NCI-H446 (cell line): ENCODE measurements at regions not wholly inside any gene's neighbourhood (a gene's known extent, or its start where the extent isn't known, plus 50 kb on each side); places are given as distances from the start of the nearest gene placed in this dataset.

Experiments
- DNase-seq, 2 experiments: peaks; one replicate each; lab custom pipeline; 2025; lab: John Stamatoyannopoulos, UW

DNA sequence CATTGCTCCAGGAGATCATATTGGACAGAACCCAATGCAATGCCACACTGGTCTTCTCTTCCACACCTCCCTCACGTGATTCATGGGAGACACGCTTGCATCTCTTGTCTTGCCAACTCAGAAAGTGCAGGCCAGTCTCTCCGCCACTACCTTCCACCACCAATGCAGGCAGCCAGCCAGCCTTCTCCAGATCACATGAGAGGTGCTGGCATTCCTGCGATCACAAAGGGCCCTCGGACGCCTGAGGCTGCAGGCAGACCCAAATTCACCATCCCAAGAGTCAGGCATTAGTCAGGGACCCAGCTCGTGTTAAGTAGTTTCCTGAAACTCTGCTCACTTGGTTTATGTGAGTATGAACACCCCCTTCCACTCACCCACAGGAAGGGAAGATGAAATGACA lies 437.0 kb upstream of the ETAA1 start:
- DNase-seq = no peak

DNA sequence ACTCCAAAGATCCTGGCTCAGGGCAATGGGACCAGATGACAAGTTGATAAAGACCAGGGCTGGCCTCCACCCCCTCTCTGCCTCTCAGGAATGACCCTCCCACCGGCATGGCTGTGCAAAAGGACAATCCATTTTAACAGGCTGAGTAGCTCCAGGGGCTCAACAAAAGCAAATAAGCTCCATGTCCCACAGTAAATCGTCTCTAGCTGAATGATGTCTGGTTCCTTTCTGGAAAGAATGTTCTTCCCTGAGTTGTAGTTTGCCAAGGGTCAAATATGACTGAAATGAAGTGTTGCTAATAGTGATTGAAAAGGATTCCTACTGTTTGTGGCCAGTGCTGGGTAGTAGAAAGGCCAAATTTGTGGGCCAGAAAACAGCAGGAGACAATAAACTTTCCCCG lies 434.4 kb upstream of the ETAA1 start:
- no peak for DNase-seq

DNA sequence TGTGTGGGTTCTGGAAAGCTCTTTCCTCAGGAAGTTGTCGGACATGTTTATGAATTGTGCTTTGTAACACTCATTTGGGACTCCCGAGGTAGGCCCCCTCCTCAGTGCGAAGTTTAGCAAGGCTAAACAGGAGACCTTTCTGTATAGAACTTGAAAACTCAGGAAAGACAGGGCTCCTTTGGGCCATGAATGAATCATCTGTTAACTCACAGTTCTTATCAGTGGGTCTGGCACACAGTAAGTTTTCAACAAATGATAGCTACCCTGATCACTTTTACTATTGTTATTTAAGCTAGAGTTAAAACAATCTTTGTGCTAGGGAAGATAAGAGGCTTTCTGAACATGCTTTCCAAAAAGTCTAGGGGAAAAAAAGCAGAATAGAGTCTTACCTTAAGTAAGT lies 430.5 kb upstream of the ETAA1 start:
- DNase-seq = no peak

DNA sequence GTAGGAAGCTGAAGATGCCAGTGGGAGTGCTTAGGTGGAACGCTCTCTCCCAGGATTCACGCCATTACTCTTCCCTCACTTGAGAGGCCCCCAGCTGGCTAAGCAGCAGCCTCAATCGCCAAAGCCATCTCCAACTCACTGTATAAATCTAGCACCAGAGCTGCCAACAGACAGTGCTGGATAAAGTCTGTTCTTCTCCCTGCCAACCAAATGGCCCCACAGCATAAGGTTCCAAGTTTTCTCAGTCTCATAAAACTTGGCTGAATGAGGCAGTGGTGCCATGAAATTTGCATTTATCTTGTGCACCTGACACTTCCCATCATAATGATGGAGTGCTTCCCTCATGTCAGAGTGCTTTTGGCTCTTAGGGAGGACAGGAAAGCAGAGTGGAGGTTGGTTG lies 428.2 kb upstream of the ETAA1 start:
- peak; percentile 79 to 93 for DNase-seq

DNA sequence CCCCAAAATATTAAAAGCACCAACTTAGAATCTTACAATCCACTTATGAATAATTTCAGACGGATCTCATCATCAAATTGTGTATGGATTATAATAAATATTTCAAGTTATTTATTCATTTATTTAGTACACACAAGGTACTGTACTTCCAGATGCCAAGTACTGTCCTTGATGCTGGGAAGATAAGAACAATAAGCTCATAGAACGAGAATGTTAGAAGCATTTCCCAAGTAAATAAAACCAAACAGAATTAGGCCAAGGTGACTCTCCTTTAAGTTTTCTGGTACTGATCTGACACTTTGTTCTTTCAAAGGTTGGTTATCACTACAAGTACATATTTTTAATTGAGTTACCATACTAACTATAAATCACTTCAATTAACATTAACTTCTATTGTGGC lies 416.1 kb upstream of the ETAA1 start:
- no peak for DNase-seq

DNA sequence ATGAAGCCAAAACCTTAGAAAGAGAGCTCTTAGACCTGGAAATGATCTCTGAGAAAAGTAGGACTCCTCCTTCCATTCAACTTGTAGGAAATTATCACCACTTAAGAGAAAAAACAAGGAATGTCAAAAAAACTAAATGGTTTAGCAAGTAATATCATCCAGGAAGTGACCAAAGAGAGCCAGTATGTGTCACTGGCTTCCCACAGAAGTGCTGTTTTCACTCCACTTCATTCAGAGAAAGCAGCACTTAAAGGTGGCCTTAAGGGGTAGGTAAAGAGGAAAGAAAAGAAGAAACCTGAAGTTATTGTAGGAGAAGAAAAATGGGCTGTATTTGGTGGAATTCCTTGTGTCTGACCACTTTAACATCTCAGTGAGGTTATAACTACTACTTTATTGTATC lies 414.4 kb upstream of the ETAA1 start:
- no peak for DNase-seq

DNA sequence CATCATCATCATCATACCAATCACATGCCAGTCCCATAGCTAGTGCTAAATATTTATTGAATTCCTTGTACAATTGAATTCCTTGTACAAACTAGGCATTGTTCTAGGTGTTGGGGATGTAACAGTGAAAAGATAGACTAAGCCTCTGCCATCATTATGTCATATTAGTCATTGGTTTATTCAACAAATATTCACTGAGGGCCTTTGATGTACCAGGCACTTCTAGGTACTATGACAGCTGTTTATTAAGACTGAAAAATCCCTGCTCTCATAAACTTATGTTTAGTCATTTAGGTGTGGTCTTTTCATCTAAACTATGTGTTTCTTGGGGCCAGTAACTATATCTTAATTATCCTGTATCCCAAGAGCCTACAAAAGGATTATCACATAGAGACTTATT lies 412.3 kb upstream of the ETAA1 start:
- no peak for DNase-seq

DNA sequence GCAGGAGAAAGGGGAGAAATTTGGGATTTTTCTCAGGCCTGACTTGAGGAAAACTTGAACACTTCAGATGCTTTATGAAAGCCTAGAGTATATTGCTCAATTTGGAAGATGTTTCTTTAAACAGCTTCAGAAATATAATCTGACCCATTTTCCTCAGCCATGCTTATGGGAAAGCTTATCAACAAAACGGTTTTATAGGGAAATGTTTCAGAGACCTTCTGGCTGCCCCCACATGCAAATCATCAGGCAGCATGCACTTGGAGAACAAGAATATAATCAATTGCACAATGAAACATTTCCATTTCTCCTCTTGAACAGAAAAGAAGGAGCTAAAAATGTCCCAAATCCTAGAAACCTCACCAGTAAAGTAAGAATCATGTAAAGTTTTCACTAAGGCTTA lies 411.2 kb upstream of the ETAA1 start:
- no peak for DNase-seq

DNA sequence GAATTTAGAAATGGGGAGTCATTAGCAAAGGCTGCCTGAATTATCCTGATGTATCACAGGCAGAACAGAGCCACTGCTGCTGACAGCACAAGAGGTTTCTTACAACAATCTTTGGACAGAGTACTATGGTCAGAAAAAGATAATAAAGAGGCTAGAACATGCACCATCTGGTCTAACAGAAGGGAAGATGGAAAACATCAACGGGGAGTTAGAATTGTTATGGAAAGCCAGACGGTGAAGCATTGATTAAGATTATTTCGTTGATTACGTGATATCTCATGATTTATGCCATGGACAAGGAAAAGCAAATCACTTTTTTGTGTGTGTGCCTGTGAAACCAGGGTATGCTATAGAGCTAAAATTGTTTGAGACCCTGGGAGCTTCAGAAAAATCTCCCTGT lies 409.4 kb upstream of the ETAA1 start:
- no peak for DNase-seq

DNA sequence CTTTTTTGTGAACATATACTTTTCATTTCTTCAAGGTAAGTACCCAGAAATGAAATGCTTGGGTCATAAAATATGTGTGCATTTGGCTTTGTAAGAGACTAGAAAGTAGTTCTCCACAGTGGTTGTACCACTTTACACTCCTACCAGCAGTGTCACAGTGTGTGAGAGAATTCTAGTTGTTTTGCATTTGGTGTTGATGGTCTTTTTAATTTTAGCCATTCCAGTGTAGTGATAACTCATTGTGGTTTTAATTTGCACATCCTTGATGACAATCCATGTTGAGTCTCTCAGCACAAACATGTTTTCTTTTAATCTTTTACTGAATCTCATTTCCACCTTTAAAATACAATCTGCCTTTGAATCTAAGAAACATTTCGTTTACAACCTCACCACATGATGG lies 402.5 kb upstream of the ETAA1 start:
- DNase-seq = no peak

DNA sequence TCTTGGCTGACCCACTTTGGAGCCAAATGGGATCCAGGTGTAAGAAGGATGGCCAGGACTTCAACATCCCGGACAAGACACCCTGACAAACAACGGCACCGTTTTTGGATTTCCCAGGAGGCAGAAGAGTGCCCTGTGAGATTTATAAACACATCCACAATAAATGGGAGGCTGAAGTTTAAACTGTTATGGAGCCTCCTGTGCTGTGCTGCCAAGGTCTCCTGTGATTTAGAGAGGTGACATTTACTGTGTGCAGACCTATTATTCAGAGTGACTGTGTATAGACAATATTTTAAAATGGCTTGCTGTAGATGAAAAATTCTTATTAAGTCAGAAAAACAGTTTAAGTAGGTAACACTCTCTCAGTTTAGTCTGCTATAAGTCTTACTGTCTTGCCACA lies 401.5 kb upstream of the ETAA1 start:
- DNase-seq = no peak

DNA sequence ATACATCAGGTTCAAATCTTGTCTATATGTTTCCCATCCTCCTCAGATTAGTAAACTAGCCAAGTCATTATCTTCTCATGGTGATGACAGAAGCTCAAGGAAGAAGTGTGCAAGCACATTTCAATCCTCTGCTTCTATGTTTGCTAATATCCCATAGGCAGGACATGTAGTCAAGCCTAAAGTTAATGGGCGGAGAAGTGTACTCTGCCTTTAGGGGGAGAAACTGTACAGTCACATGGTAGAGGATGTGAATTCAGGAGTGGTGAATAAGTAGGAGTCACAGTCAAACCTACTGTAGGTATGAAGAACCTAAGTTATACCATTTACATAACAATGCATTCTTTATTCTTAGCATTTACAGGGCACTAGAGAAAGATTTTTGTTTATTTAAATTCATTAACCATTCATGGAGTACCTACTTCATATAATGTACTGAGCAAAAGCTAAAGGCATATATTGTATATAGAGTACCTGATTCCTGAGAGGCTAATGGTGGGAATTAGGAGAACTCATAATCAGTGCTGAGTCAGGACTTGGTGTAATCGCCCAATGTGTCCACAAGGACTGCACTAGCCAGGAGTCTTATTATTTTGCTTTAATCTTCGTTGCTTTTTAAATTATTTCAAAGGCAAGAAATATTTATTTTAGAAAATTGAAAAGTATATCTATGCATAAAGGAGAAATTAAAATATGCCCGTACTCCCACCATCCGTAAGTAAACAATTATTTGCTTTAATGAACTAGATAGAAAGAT lies 394.3 kb upstream of the ETAA1 start:
- DNase-seq = no peak

DNA sequence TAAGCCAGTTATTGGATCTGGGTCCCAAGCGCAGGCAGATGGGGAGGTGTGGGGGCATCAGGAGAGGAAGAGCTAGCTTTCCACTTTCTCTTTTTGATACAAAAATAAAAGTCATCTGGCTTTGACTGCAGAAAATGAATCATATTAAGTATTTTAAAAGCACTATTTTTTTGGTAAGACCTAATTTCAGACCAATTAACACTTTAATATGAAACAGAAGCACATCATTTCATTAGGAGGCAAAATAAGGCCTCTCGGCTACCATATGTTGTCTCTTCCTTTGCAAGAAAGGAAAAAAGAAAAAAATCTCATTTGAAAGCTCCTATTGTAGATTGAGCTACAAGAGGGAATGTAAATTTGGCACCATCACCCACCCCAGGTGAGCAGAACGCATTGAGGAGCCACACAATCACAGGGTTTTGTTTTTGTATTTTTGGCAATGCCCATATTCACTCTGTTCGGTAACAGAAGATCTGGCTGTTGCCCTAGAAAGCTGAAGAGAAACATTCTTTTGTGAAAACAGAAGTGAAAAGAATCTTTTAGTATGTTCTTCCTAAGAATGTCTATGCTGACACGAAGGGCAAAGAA lies 390.7 kb upstream of the ETAA1 start:
- no peak for DNase-seq

DNA sequence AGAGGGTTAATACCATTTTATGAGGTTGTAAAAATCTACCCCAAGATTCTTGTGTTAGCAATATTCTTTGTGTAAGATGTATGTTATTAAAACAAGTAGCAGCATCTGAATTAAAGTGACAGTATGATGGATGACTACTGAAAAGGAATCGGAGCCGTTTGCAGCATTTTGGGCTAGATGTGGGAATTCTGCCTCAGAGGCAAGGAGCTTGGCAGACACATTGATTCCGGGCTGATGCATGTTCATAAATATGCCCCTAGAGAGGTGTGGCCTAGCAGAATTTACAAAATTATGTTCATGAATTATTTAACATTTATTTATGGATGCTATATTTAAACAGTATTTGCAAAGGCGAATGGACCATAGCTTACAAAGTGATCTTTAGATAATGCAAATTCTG lies 389.0 kb upstream of the ETAA1 start:
- DNase-seq = no peak

DNA sequence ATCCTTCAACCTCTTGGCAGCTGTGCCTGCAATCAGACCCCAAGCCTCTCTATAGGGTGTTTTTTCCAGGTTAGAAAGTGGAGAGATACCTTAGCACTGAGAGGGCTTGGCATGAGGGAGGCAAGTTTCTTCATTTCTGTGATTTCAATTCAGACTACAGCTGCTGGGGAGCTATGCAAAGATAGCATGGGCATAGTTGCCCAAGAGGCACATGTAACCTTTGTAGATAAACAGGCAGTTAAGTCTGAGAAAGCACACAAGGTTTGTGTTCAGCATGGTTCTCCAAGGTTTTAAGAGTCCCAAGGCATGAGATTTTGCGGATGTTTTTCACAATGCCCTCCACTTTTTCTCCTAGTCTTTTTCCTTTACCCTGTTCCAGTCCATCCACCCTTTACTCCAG lies 385.0 kb upstream of the ETAA1 start:
- DNase-seq = no peak

DNA sequence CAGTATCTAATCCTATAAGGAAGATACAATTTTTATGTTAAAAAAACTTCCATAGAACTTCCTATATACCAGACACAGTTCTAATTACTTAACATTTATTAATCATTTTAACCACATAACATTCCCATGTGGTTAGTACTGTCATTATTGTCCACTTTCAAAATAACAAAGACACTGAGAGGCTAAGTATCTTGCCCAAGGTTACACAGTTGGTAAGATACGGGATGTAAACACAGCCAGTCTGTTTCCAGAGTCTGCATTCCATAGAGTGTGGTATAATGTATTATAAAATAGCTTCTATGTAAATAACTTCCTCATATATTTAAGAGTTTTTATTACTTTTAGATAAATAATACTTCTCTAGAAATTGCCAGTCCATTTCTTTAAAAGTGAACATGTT lies 383.3 kb upstream of the ETAA1 start:
- no peak for DNase-seq

DNA sequence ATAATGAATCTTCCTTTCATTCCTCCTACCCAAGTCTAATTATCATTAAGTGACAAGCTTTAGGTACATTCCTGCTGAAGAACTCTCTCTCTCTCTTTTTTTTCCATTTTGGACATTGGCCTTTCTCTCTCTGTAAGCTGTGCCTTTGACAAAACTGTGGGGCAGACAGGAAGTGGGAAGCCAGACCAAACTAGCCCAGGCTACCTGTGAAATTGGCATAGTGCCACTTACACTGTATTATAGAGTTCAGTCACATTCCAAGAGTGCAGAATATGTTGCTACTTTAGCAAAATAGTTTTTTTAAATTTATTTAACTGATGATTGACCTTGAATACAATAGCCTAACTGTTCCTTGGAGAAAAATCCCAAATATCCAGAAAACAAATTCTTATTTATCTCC lies 381.5 kb upstream of the ETAA1 start:
- no peak for DNase-seq

DNA sequence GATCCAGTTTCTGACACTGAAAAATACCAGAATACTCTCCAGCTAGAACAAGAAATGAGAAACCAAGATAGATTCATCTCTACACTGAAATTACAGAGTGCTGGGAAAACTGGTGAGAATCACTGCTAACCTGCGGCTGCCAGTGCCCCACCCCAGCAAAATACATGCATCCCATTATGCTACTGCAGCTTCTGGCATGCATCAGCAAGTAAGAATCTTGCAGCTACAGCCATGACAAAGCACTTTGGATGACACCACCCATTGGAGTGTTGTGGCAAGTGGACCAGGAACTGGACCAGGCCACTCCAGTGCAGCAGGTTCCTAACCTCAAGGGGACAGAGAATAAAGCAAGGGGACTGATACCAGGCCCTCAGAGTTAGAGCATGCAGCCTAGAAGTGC lies 378.8 kb upstream of the ETAA1 start:
- DNase-seq = no peak

DNA sequence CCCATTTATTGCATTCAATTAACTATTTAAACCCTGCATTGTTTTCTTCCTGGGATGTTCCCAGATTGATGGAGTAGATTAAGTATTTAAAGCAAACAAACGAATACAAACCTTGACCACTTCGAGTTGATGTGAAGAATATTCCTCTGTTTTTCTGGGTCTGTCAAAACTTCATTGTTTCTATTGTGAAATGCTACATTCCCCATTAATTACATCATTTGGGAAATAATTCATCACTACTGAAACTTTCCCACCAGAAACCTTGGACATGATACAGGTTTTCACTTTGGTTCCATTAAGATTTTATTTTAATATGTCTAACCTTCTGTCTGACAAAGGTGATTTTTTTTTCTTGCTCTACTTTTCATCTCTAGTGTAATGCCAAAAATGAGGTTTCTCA lies 365.1 kb upstream of the ETAA1 start:
- no peak for DNase-seq

DNA sequence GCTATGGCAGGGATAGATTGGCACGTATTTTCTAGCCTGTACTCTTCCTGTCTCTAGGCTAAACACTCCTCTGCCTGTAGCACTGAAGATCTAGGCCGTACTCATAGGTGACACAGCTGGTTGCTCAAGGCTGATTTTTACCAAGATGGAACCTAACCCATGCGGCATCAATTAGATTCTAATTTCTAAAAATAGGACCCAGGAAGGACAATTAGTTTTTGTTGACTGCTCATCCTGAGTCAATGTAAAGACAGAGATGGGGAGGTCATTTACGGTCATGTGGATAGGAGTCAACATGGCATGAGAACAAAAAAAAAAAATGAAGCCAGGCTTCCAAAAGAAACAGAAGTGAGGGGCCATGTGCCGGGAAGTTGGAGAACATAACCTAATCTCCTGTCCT lies 360.7 kb upstream of the ETAA1 start:
- no peak for DNase-seq

DNA sequence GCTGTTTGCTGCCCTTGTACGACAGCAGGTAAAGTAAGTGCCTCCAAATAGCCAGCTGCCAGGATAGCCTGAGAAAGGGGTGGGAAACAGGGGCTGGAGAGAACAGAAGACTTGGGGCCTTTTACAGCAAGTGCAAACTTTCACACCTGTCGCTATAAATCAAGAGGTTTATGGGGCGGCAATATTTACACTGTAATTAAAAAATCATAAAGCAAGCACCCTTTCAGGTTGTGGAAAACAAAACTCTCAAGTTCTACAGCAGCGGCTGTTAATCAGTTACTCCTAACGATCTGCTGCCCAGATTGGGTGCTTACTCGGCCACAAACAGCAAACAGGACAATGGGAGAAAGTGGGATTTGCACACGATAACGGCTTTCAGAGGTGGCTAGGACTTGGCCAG lies 359.5 kb upstream of the ETAA1 start:
- no peak for DNase-seq

DNA sequence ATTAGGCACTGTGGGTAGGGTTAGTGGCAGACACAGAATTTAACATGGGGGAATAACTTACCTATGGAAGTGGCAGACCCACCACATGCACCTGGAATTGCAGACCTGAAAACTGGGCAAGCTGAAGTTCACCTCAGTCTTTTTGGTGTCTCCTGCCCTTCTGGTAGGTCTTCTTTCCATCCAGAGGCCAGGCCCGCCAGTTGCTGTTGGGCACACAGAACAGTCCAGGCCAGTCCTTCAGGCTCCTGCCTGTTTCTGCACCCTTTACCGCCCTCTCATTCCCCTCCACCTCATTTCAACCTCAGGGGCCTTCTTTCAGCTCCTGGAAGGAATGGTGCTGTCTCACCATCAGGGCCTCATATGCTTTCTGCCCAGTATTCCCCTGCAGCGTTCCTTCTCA lies 358.9 kb upstream of the ETAA1 start:
- DNase-seq = no peak

DNA sequence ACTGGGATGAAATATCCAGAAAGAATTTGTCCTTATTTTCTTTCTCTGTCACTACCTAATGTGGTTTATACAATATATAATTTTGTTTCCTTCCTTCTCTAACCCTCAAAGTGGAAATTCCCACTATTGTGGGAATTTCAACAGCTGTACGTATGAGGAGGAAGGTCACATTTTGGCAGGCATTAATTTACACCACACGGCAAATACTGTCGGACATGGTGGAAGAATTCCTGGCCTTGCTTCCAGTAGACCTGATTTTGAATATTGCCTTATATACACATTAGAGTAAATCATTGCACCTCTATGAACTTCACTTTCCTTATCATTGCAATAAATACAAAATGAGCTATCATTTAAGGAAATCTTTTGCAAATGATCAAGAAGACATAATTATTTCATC lies 358.1 kb upstream of the ETAA1 start:
- DNase-seq = no peak

DNA sequence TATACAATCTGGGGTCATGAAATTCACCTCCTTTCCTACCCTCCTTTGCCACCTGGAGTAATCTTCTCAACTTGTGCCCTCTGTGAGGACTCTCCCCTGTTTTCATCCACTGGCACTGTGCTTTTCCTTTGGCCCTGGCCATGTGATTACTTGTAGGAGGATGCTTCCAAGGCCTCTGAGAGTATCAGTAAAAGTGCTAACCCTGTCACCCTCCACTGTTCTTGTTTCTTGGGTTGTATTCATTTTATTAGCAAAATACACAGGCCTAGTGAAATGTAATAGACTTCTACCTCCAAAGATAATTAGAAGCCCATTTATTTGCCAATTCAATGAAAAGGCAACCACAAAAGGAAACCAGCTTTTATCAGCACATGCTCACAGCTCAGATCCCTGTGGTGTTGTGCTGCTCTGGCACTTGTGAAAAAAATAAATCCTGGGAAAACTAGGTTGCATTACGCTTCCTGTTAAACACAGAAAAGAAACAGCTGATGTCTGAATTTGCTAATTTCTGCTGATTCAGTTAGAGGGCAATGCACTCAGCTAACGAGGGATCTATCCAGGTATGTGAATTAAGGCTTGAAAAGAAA lies 357.5 kb upstream of the ETAA1 start:
- no peak for DNase-seq
